PC-3 (cell line): ENCODE measurements at regions not wholly inside any gene's neighbourhood (a gene's known extent, or its start where the extent isn't known, plus 50 kb on each side); places are given as distances from the start of the nearest gene placed in this dataset.

Experiments used
- CTCF ChIP-seq: fragments of 300-600 bp; sonication (generic); conservative IDR thresholded peaks from 2 replicates; pipeline ENCODE4 v1.5.1; 2017; ENCODE audit warnings: antibody characterized with exemption, low read depth, mild to moderate bottlenecking, low read length
- EZH2 ChIP-seq: fragments of 300-600 bp; sonication (generic); IDR thresholded peaks from one replicate; pipeline ENCODE4 v1.6.1; 2017; ENCODE audit warnings: antibody characterized with exemption, mild to moderate bottlenecking, low read length; ENCODE audit not compliant: unreplicated experiment
- EZH2phosphoT487 ChIP-seq: fragments of 300-600 bp; sonication (generic); IDR thresholded peaks from 2 replicates; pipeline ENCODE4 v1.6.1; 2018; ENCODE audit warnings: mild to moderate bottlenecking, antibody characterized with exemption, low read length, borderline replicate concordance

GRCh38 chr15:61374848-61375247 lies 145.7 kb upstream of the RORA start:
- TF ChIP-seq CTCF (no peak), EZH2 (no peak), EZH2phosphoT487 (no peak)
